SH-SY5Y (cell line): ENCODE measurements at regions not wholly inside any gene's neighbourhood (a gene's known extent, or its start where the extent isn't known, plus 50 kb on each side); places are given as distances from the start of the nearest gene placed in this dataset.

ENCODE experiments used
- GATA2 ChIP-seq: IDR thresholded peaks from 2 replicates; pipeline ENCODE4 v1.6.1; 2011; ENCODE audit warnings: mild to moderate bottlenecking, low read depth, low read length
- GATA3 ChIP-seq: IDR thresholded peaks from 2 replicates; pipeline ENCODE4 v1.6.1; 2011; ENCODE audit warnings: low read depth, mild to moderate bottlenecking, low read length, moderate library complexity

DNA sequence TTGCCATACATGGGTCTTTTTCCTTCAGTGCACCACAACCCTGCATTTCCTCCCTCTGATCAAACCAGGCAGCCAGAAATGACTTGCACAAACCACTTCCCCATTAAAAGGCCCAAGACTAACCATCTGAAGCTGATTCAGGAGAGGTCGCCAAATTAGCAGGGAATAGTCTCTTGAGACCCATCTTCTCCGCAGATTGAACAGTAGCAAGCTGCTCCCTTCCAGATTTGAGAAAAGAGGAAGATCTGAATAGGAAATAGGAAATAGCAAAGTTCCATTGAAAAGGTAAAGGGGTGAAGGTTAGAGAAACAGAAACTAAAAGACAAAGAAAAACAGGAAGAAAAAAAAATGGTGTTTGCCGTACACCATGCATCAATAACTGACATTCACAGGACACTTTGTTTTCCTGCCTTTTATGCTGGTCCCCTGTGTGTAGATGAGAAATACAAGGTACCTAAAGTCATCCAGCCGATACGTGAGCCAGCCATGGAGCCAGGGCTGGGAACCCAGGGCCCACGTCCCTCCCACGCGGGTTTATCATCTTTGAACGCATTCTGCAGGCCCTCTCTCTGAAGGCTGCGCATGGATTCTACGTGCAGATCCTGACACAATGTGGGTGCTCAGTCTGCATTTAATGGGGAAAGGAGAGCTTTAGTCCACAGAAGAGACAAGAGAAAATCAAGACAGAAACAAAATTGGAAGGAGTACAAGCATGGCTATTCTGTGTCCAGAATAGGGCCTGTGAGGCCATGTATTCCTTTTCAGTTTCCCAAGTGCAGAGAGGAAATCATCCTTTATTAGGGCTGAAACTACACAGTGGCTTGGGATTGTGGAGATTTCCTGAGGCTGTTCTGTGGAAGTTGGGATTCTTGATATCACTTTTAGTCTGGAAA lies 268.4 kb upstream of the NPVF start:
- no peak for TF ChIP-seq GATA2
- TF ChIP-seq GATA3, result no peak
